K562 (cell line): ENCODE measurements at regions not wholly inside any gene's neighbourhood (a gene's known extent, or its start where the extent isn't known, plus 50 kb on each side); places are given as distances from the start of the nearest gene placed in this dataset.

Experiments
- ATAC-seq: fragments of 200-7000 bp; cut with Tn5 transposase; 3 replicates; pipeline ENCODE4 v1.9.1; 2020; ENCODE audit warnings: moderate library complexity
- BruUV-seq: library from RNA; stranded (reverse); fragments of 400-500 nt; replicated peaks from 2 replicates; lab custom pipeline; 2021; lab: Mats Ljungman, UMichigan
- CTCF ChIA-PET: fragments of 300-600 bp; formaldehyde crosslinking; extraction: SDS; loops from one replicate; lab custom pipeline; 2021; ENCODE audit warnings: low intra/inter-chr PET ratio; lab: Yijun Ruan, JAX
- POLR2A ChIA-PET: fragments of 300-600, 350-650 bp; sonication (Branson Sonifier 250); formaldehyde crosslinking; extraction: SDS; loops from one replicate; lab custom pipeline; 2021; ENCODE audit warnings: antibody characterized with exemption, inconsistent platforms; lab: Yijun Ruan, JAX
- DNase-seq, 4 experiments: peaks; one replicate each; pipeline versions ENCODE4 v3.0.0 to v3.0.0-alpha.2; 2011 to 2018; ENCODE audit warnings: low spot score in 3 of 4, mixed read lengths in 3 of 4; ENCODE audit errors: extremely low read depth in 1 of 4
- FAIRE-seq: peaks from 2 replicates; lab custom pipeline; 2011; peaks lifted over from hg19 to GRCh38; lab: Jason Lieb, UNC
- H2AFZ ChIP-seq: 2 replicates; pipeline ENCODE4 v1.6.0; 2011; ENCODE audit warnings: low read depth, low read length, control low read depth, inconsistent platforms
- H3K27ac ChIP-seq: fragments of 200-600 bp; 3 replicates; pipeline ENCODE4 v1.8.0; 2011; ENCODE audit warnings: low read depth, mild to moderate bottlenecking, control low read depth, inconsistent platforms, low read length, moderate library complexity, mixed read lengths; ENCODE audit errors: extremely low read depth
- H3K27me3 ChIP-seq, 2 experiments: fragments of 300-600 bp in 1 of 2; 2 replicates in 1 of 2; 3 replicates in 1 of 2; pipeline versions ENCODE4 v1.6.0 to v1.8.0; 2011; ENCODE audit warnings: inconsistent platforms in 2 of 2, low read length in 2 of 2, mild to moderate bottlenecking in 1 of 2, mixed read lengths in 1 of 2, moderate library complexity in 1 of 2; ENCODE audit not compliant: control insufficient read depth in 2 of 2, insufficient read depth in 2 of 2
- H3K36me3 ChIP-seq: fragments of 300-600 bp; 3 replicates; pipeline ENCODE4 v1.8.0; 2011; ENCODE audit warnings: mild to moderate bottlenecking, low read length, inconsistent platforms; ENCODE audit not compliant: control insufficient read depth, insufficient read depth
- H3K4me1 ChIP-seq, 2 experiments: fragments of 200-600 bp in 1 of 2; replicated peaks in 1 of 2; 2 replicates in 1 of 2; 3 replicates in 1 of 2; pipeline versions ENCODE4 v1.5.1 to v1.8.0; 2011; ENCODE audit warnings: inconsistent platforms in 2 of 2, low read length in 2 of 2, mild to moderate bottlenecking in 1 of 2, mixed read lengths in 1 of 2, moderate library complexity in 1 of 2; ENCODE audit not compliant: control insufficient read depth in 2 of 2, insufficient read depth in 2 of 2
- H3K4me2 ChIP-seq: 2 replicates; pipeline ENCODE4 v1.6.1; 2011; ENCODE audit warnings: low read length, control low read depth, inconsistent platforms, mixed read lengths; ENCODE audit not compliant: insufficient read depth
- H3K4me3 ChIP-seq: fragments of 200-600 bp; sonication (generic), shearing (Covaris generic); 2 replicates; pipeline ENCODE4 v1.5.1; 2016; ENCODE audit warnings: control low read depth, inconsistent platforms
- H3K79me2 ChIP-seq: fragments of 200-600 bp; 3 replicates; pipeline ENCODE4 v1.8.0; 2011; ENCODE audit warnings: low read length, inconsistent platforms; ENCODE audit not compliant: control insufficient read depth, insufficient read depth
- H3K9ac ChIP-seq, 2 experiments: 2 replicates each; pipeline versions ENCODE4 v1.6.0 to v1.6.1; 2011; ENCODE audit warnings: low read depth in 2 of 2, low read length in 2 of 2, control low read depth in 1 of 2, inconsistent platforms in 1 of 2, mild to moderate bottlenecking in 1 of 2, mixed read lengths in 1 of 2; ENCODE audit not compliant: insufficient read depth in 1 of 2
- H3K9me1 ChIP-seq: one replicate; pipeline ENCODE4 v1.6.0; 2011; ENCODE audit warnings: inconsistent platforms, mild to moderate bottlenecking, low read length, moderate library complexity; ENCODE audit not compliant: control insufficient read depth, insufficient read depth
- H3K9me3 ChIP-seq: replicated peaks from 2 replicates; pipeline ENCODE4 v1.5.1; 2011; ENCODE audit warnings: low read depth, low read length, inconsistent platforms; ENCODE audit not compliant: control insufficient read depth, insufficient read depth
- H4K20me1 ChIP-seq: replicated peaks from 2 replicates; pipeline ENCODE4 v1.6.1; 2011; ENCODE audit warnings: low read length, inconsistent platforms, mixed read lengths; ENCODE audit not compliant: control insufficient read depth, insufficient read depth
- ARID3A ChIP-seq: IDR thresholded peaks from 2 replicates; pipeline ENCODE4 v1.6.1; 2012; ENCODE audit warnings: low read depth, low read length, improper control_type of control experiment, borderline replicate concordance
- KDM5B ChIP-seq: fragments of 200-600 bp; sonication (generic); IDR thresholded peaks from 2 replicates; pipeline ENCODE4 v1.6.1; 2012; ENCODE audit warnings: low read depth, mild to moderate bottlenecking, moderate library complexity, low read length, control low read depth, inconsistent platforms; ENCODE audit not compliant: insufficient replicate concordance
- PRDM10 ChIP-seq: fragments of 450-650 bp; IDR thresholded peaks from 2 replicates; pipeline ENCODE4 v1.6.1; 2018; ENCODE audit not compliant: partially characterized antibody
- SAFB2 ChIP-seq: fragments of 200-400 bp; formaldehyde crosslinking; IDR thresholded peaks from 2 replicates; pipeline ENCODE4 v1.6.1; 2018; ENCODE audit warnings: borderline replicate concordance, low read length, low read depth, moderate library complexity; ENCODE audit not compliant: severe bottlenecking
- SMAD4 ChIP-seq: fragments of 250-450 bp; sonication (Bioruptor Pico); conservative IDR thresholded peaks from 2 replicates; pipeline ENCODE4 v1.8.0; 2021; ENCODE audit warnings: inconsistent platforms, mild to moderate bottlenecking, moderate library complexity
- SREBF1 ChIP-seq: fragments of 150-350 bp; IDR thresholded peaks from 2 replicates; pipeline ENCODE4 v1.6.1; 2014; ENCODE audit warnings: antibody characterized with exemption, low read depth, low read length, borderline replicate concordance
- TBP ChIP-seq: optimal IDR thresholded peaks from 2 replicates; pipeline ENCODE3; 2011; ENCODE audit warnings: low read depth, low read length, improper control_type of control experiment
- ZBTB1 ChIP-seq: sonication (generic); formaldehyde crosslinking; IDR thresholded peaks from 2 replicates; pipeline ENCODE4 v1.8.1; 2023; ENCODE audit warnings: missing genetic modification reagents, low read depth, mild to moderate bottlenecking, borderline replicate concordance
- ZBTB2 ChIP-seq: fragments of 450-650 bp; IDR thresholded peaks from 2 replicates; pipeline ENCODE4 v1.6.1; 2016; ENCODE audit warnings: antibody characterized with exemption
- ZBTB7A ChIP-seq: IDR thresholded peaks from 2 replicates; pipeline ENCODE4 v1.6.1; 2011; ENCODE audit warnings: low read depth, mild to moderate bottlenecking, low read length, moderate library complexity, borderline replicate concordance; ENCODE audit not compliant: control insufficient read depth
- ZNF274 ChIP-seq: IDR thresholded peaks from 2 replicates; pipeline ENCODE4 v1.6.1; 2011; ENCODE audit warnings: low read depth, mild to moderate bottlenecking, low read length, moderate library complexity, borderline replicate concordance
- ZNF436 ChIP-seq: fragments of 250-450, 450-650 bp; sonication (Bioruptor Pico); formaldehyde crosslinking; IDR thresholded peaks from 2 replicates; pipeline ENCODE4 v1.7.0; 2020; ENCODE audit warnings: mild to moderate bottlenecking
- WGBS: fragments of 100-300 bp; shearing (Covaris generic); methylation state at CpG from one replicate; pipeline ENCODE4 v1.1.6; 2016; ENCODE audit warnings: low coverage, mixed read lengths; ENCODE audit not compliant: insufficient coverage; ENCODE audit errors: missing lambda C conversion rate; 5-methylcytosine and 5-hydroxymethylcytosine counted together
- in situ Hi-C: fragments of 300-500 bp; cut with MboI; formaldehyde crosslinking; loops from 4 replicates; pipeline ENCODE4 v1.15.0; 2018; ENCODE audit warnings: inconsistent platforms, mixed read lengths
- intact Hi-C: fragments of 100-400 bp; cut with micrococcal nuclease; formaldehyde crosslinking; loops from 2 replicates; pipeline ENCODE4 v1.14.2; 2022
- TF ChIP-seq, protein P1 (sequence below): sonication (generic); formaldehyde crosslinking; IDR thresholded peaks from 2 replicates; pipeline ENCODE4 v1.8.0; 2022; ENCODE audit warnings: mild to moderate bottlenecking, low read depth, missing genetic modification reagents

DNA sequence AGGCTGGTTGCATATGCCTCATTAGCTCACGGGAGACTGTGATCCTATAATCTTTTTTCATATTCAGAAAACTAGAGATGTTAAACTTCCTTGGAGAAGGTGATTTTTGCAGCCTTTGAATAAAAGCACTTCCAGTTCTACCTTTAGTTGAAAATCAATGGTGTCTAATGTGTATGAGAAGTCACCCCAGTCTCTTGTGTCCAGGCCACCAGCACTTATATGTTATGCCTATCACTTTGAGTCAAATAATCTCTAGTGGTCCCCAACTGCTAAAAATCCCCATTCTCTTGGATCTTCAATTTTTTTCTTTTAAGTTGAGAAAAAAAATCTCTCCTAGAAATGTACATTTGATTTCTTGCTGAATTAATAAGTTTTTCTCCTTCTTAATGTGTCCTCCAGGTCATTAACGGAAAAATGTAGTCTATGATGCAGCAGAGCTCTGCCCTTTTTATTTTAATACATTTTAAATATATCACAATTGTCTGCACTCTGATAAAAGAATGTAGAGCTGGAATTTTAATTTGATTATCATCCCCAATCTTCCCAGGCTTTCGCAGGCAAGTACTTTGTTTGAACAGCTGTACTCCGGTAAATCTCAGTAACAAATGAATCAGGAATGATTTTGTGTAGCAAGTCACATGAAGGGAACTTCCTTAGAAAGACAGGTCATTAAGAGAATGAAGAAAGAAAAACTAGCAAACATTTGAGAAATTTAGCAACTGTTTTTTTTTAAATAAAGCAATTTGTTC lies 147.0 kb downstream of the SOX4 start:
- no peak for FAIRE-seq
- ChIA-PET CTCF (no interaction called here), POLR2A (interaction anchor here (0.6 kb wide), 1 partner anchor 26 kb away, joined by 4 read pairs; no protein-coding TSS in a partner anchor)
- no peaks in the 10 kb centered on the region for H3K9me1 ChIP-seq
- no peaks in the 10 kb centered on the region for H3K79me2 ChIP-seq
- no peaks in the 10 kb centered on the region for H3K9me3 ChIP-seq
- no peak overlapping the region for H3K4me3 ChIP-seq
- BruUV-seq, result no TSS peak
- H3K4me2 ChIP-seq, result no peak overlapping the region
- 0% methylated on average over 4 of the region's 4 CpGs for WGBS
- H3K36me3 ChIP-seq, result no peaks in the 10 kb centered on the region
- H2AFZ ChIP-seq, result no peak overlapping the region
- no peak overlapping the region for H3K27ac ChIP-seq
- no peak overlapping the region for H3K9ac ChIP-seq
- in situ Hi-C loops, result no loop called here
- no peaks in the 10 kb centered on the region for H3K4me1 ChIP-seq
- intact Hi-C loops, result no loop called here
- no peaks in the 10 kb centered on the region for H4K20me1 ChIP-seq
- peaks cover 0 to 2% of the 10 kb centered on the region in 2 experiments; a peak in 1 of 5 replicates for H3K27me3 ChIP-seq
- no peak for ATAC-seq
- DNase-seq, result no peak
- TF ChIP-seq ZNF436 (CRISPR knock-in tag) (no peak), SREBF1 (no peak), ZBTB1 (CRISPR knock-in tag) (no peak), ZBTB7A (no peak), SMAD4 (CRISPR knock-in tag) (no peak), SAFB2 (no peak), KDM5B (no peak), ARID3A (no peak), PRDM10 (no peak), ZNF274 (no peak), ZBTB2 (no peak), TBP (no peak)
- TF ChIP-seq, protein P1, sequence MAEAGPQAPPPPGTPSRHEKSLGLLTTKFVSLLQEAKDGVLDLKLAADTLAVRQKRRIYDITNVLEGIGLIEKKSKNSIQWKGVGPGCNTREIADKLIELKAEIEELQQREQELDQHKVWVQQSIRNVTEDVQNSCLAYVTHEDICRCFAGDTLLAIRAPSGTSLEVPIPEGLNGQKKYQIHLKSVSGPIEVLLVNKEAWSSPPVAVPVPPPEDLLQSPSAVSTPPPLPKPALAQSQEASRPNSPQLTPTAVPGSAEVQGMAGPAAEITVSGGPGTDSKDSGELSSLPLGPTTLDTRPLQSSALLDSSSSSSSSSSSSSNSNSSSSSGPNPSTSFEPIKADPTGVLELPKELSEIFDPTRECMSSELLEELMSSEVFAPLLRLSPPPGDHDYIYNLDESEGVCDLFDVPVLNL (CRISPR knock-in tag), result no peak
